GM12878 (cell line): ENCODE measurements at regions not wholly inside any gene's neighbourhood (a gene's known extent, or its start where the extent isn't known, plus 50 kb on each side); places are given as distances from the start of the nearest gene placed in this dataset.

Experiments used
- ATAC-seq: fragments of 200-7000 bp; cut with Tn5 transposase; 3 replicates; pipeline ENCODE4 v1.9.1; 2020; ENCODE audit warnings: mild to moderate bottlenecking, moderate library complexity
- BruUV-seq: library from RNA; stranded (reverse); fragments of 400-500 nt; replicated peaks from 2 replicates; lab custom pipeline; 2021; lab: Mats Ljungman, UMichigan
- CTCF ChIA-PET: fragments of 300-600 bp; sonication (Branson Sonifier 250); formaldehyde crosslinking; extraction: SDS; loops from one replicate; lab custom pipeline; 2021; ENCODE audit warnings: inconsistent platforms; lab: Yijun Ruan, JAX
- POLR2A ChIA-PET: fragments of 350-600 bp; formaldehyde crosslinking; extraction: SDS; loops from one replicate; lab custom pipeline; 2021; ENCODE audit warnings: inconsistent platforms; lab: Charles Lee
- RAD21 ChIA-PET: fragments of 300-600 bp; sonication (Branson Sonifier 250); formaldehyde crosslinking; loops from one replicate; lab custom pipeline; 2023; ENCODE audit warnings: antibody characterized with exemption; ENCODE audit not compliant: unreplicated experiment; lab: Charles Lee
- SMC1A ChIA-PET: fragments of 300-600 bp; sonication (Branson Sonifier 250); formaldehyde crosslinking; loops from one replicate; lab custom pipeline; 2023; ENCODE audit not compliant: unreplicated experiment, uncharacterized antibody; lab: Charles Lee
- DNase-seq: peaks from one replicate; pipeline ENCODE4 v3.0.0-alpha.2; 2011; ENCODE audit warnings: low read depth, low spot score
- FAIRE-seq: peaks from 3 replicates; lab custom pipeline; 2011; peaks lifted over from hg19 to GRCh38; lab: Jason Lieb, UNC
- H2AFZ ChIP-seq: 2 replicates; pipeline ENCODE4 v1.6.0; 2011; ENCODE audit warnings: low read depth, low read length, control low read depth; ENCODE audit not compliant: control insufficient read depth
- H3K27ac ChIP-seq: 2 replicates; pipeline ENCODE4 v1.5.1; 2011; ENCODE audit warnings: control low read depth; ENCODE audit not compliant: control insufficient read depth, insufficient read depth
- H3K27me3 ChIP-seq, 2 experiments: replicated peaks in 1 of 2; 2 replicates each; pipeline versions ENCODE4 v1.6.0 to v1.6.1; 2011; ENCODE audit warnings: low read length in 1 of 2; ENCODE audit not compliant: control insufficient read depth in 2 of 2, insufficient read depth in 2 of 2
- H3K36me3 ChIP-seq, 2 experiments: 2 replicates each; pipeline ENCODE4 v1.5.1; 2011; ENCODE audit warnings: low read length in 1 of 2; ENCODE audit not compliant: control insufficient read depth in 2 of 2, insufficient read depth in 2 of 2
- H3K4me1 ChIP-seq: 2 replicates; pipeline ENCODE4 v1.6.1; 2011; ENCODE audit warnings: mild to moderate bottlenecking, low read length, moderate library complexity, mixed read lengths; ENCODE audit not compliant: control insufficient read depth, insufficient read depth
- H3K4me2 ChIP-seq: 2 replicates; pipeline ENCODE4 v1.6.0; 2011; ENCODE audit warnings: control low read depth; ENCODE audit not compliant: control insufficient read depth, insufficient read depth
- H3K4me3 ChIP-seq: fragments of 200-600 bp; sonication (generic); 2 replicates; pipeline ENCODE4 v1.5.1; 2016
- H3K79me2 ChIP-seq: 2 replicates; pipeline ENCODE4 v1.6.0; 2011; ENCODE audit warnings: low read length; ENCODE audit not compliant: control insufficient read depth, insufficient read depth
- H3K9ac ChIP-seq: 2 replicates; pipeline ENCODE4 v1.8.0; 2011; ENCODE audit warnings: low read length, control low read depth, mixed read lengths; ENCODE audit not compliant: control insufficient read depth, insufficient read depth
- H3K9me3 ChIP-seq: replicated peaks from 3 replicates; pipeline ENCODE4 v1.5.1; 2011; ENCODE audit warnings: mild to moderate bottlenecking, low read length; ENCODE audit not compliant: control insufficient read depth, insufficient read depth
- H4K20me1 ChIP-seq: 2 replicates; pipeline ENCODE4 v1.6.0; 2011; ENCODE audit not compliant: control insufficient read depth, insufficient read depth
- BHLHE40 ChIP-seq, 2 experiments: fragments of 450-650 bp in 1 of 2; IDR thresholded peaks; 2 replicates each; pipeline ENCODE4 v1.6.1; 2011 to 2017; ENCODE audit warnings: low read depth in 2 of 2, borderline replicate concordance in 1 of 2, improper control_type of control experiment in 1 of 2, low read length in 1 of 2, mild to moderate bottlenecking in 1 of 2
- EED ChIP-seq: sonication (generic); IDR thresholded peaks from 2 replicates; pipeline ENCODE4 v1.6.1; 2016; ENCODE audit warnings: antibody characterized with exemption, low read depth
- ETV6 ChIP-seq, 2 experiments: fragments of 450-650 bp in 1 of 2; IDR thresholded peaks in 1 of 2; conservative IDR thresholded peaks in 1 of 2; 2 replicates each; pipeline ENCODE4 v1.6.1; 2014; ENCODE audit warnings: antibody characterized with exemption in 1 of 2, borderline replicate concordance in 1 of 2, low read depth in 1 of 2, mild to moderate bottlenecking in 1 of 2, moderate library complexity in 1 of 2
- GABPA ChIP-seq: IDR thresholded peaks from 2 replicates; pipeline ENCODE4 v1.6.1; 2014; ENCODE audit warnings: antibody characterized with exemption, low read depth, mild to moderate bottlenecking, inconsistent platforms
- MAX ChIP-seq: IDR thresholded peaks from 2 replicates; pipeline ENCODE4 v1.6.1; 2012; ENCODE audit warnings: low read depth, low read length, improper control_type of control experiment
- NR2C2 ChIP-seq: IDR thresholded peaks from 2 replicates; pipeline ENCODE4 v1.6.1; 2011; ENCODE audit warnings: borderline replicate concordance, low read depth; ENCODE audit not compliant: control insufficient read depth, insufficient read length
- NRF1 ChIP-seq: conservative IDR thresholded peaks from 2 replicates; pipeline ENCODE4 v1.6.1; 2011; ENCODE audit warnings: mild to moderate bottlenecking, low read depth, low read length, improper control_type of control experiment
- RAD21 ChIP-seq: IDR thresholded peaks from 2 replicates; pipeline ENCODE4 v1.6.1; 2011; ENCODE audit warnings: mild to moderate bottlenecking, low read depth, low read length, moderate library complexity; ENCODE audit not compliant: insufficient read depth
- SPI1 ChIP-seq: IDR thresholded peaks from 2 replicates; pipeline ENCODE4 v1.6.1; 2011; ENCODE audit warnings: low read depth, mild to moderate bottlenecking, low read length, moderate library complexity, borderline replicate concordance; ENCODE audit not compliant: insufficient read depth
- ZBTB11 ChIP-seq: fragments of 450-650 bp; formaldehyde crosslinking; IDR thresholded peaks from 2 replicates; pipeline ENCODE4 v1.5.0; 2022; ENCODE audit warnings: mild to moderate bottlenecking, missing genetic modification characterization
- ZNF24 ChIP-seq: fragments of 450-650 bp; IDR thresholded peaks from 2 replicates; pipeline ENCODE4 v1.6.1; 2017; ENCODE audit warnings: antibody characterized with exemption, mild to moderate bottlenecking
- ZNF687 ChIP-seq: fragments of 450-650 bp; IDR thresholded peaks from 2 replicates; pipeline ENCODE4 v1.6.1; 2017; ENCODE audit warnings: mild to moderate bottlenecking, moderate library complexity
- WGBS: methylation state at CpG from one replicate; pipeline ENCODE4 v1.1.6; 2016; ENCODE audit warnings: low lambda C conversion rate; ENCODE audit not compliant: insufficient replicate concordance, insufficient coverage; ENCODE audit errors: missing lambda C conversion rate; 5-methylcytosine and 5-hydroxymethylcytosine counted together
- in situ Hi-C: fragments of 300-500 bp; cut with MboI; formaldehyde crosslinking; loops from 9 replicates; pipeline ENCODE4 v1.14.3; 2018; ENCODE audit warnings: mixed read lengths
- intact Hi-C: fragments of 100-400 bp; cut with micrococcal nuclease; formaldehyde crosslinking; loops from one replicate; pipeline ENCODE4 v1.14.2; 2022; ENCODE audit not compliant: unreplicated experiment

- DNase-seq (no peak), ATAC-seq (no peak), FAIRE-seq (no peak)
- Histone ChIP-seq H2AFZ (no peak overlapping the region), H4K20me1 (no peaks in the 10 kb centered on the region), H3K27me3 (no peaks in the 10 kb centered on the region), H3K4me1 (no peaks in the 10 kb centered on the region), H3K4me2 (no peak overlapping the region), H3K36me3 (no peaks in the 10 kb centered on the region), H3K27ac (no peak overlapping the region), H3K9ac (no peak overlapping the region), H3K4me3 (no peak overlapping the region), H3K9me3 (no peaks in the 10 kb centered on the region; the same call in 2 of the 3 replicates), H3K79me2 (no peaks in the 10 kb centered on the region)
- CTCF ChIA-PET = no interaction called here
- in situ Hi-C loops (no loop called here), intact Hi-C loops (no loop called here)
- RAD21 ChIA-PET = no interaction called here
- WGBS = 46% methylated on average over 13 of the region's 13 CpGs
- SMC1A ChIA-PET = no interaction called here
- no TSS peak for BruUV-seq
- POLR2A ChIA-PET = interaction anchor here (0.7 kb wide), 1 partner anchor 204 kb away, joined by 3 read pairs; no protein-coding TSS in a partner anchor
- TF ChIP-seq ETV6 (conservative IDR thresholded peaks at IDR 0.05 in 1 of 2, IDR thresholded peaks at IDR 0.05 in 1 of 2; ENCODE audit: borderline replicate concordance in 1 of 2, low read depth in 1 of 2) (no peak), ZNF24 (no peak), EED (no peak), RAD21 (no peak), MAX (no peak), ZBTB11 (CRISPR knock-in tag) (no peak), NR2C2 (no peak), SPI1 (no peak), NRF1 (no peak), GABPA (no peak), BHLHE40 (IDR thresholded peaks at IDR 0.05; ENCODE audit: borderline replicate concordance in 1 of 2, low read depth in 2 of 2, low read length in 1 of 2) (no peak), ZNF687 (no peak)
These were observed 214.3 kb downstream of the KIF26A start for GRCh38 chr14:104352493-104353220.
